B cell (primary cell): ENCODE measurements at regions not wholly inside any gene's neighbourhood (a gene's known extent, or its start where the extent isn't known, plus 50 kb on each side); places are given as distances from the start of the nearest gene placed in this dataset.

Experiments
- CTCF ChIP-seq: fragments of 200-600 bp; IDR thresholded peaks from one replicate; pipeline ENCODE4 v1.8.0; 2022; ENCODE audit warnings: antibody characterized with exemption, mild to moderate bottlenecking
- EZH2 ChIP-seq: IDR thresholded peaks from 2 replicates; pipeline ENCODE4 v1.6.1; 2012; ENCODE audit warnings: borderline replicate concordance, low read depth, mild to moderate bottlenecking, moderate library complexity, low read length; ENCODE audit not compliant: insufficient read depth, poor library complexity, severe bottlenecking

GRCh38 chr7:36029853-36030515 is 123.1 kb upstream of the EEPD1 start:
- TF ChIP-seq CTCF (no peak), EZH2 (no peak)
